Nephron (organoid): ENCODE measurements at regions not wholly inside any gene's neighbourhood (a gene's known extent, or its start where the extent isn't known, plus 50 kb on each side); places are given as distances from the start of the nearest gene placed in this dataset.
A peak's percentile ranks its signal among the peaks of the same experiment; 100 is the strongest.

ENCODE experiments used
- H3K27ac Mint-ChIP-seq, 3 experiments: 2 replicates each; pipeline ENCODE4 v1.8.0; 2020; ENCODE audit warnings: mixed read lengths in 3 of 3, mild to moderate bottlenecking in 2 of 3, moderate library complexity in 1 of 3
- H3K27me3 Mint-ChIP-seq: 2 replicates; pipeline ENCODE4 v1.8.0; 2021; ENCODE audit warnings: low read depth, mild to moderate bottlenecking, moderate library complexity, mixed read lengths
- H3K36me3 Mint-ChIP-seq: 2 replicates; pipeline ENCODE4 v1.8.0; 2020; ENCODE audit warnings: low read depth, mixed read lengths
- H3K4me1 Mint-ChIP-seq: 2 replicates; pipeline ENCODE4 v1.8.0; 2020; ENCODE audit warnings: mixed read lengths
- H3K4me3 Mint-ChIP-seq, 3 experiments: 2 replicates each; pipeline ENCODE4 v1.8.0; 2020; ENCODE audit warnings: mild to moderate bottlenecking in 3 of 3, mixed read lengths in 3 of 3, moderate library complexity in 2 of 3
- H3K9me3 Mint-ChIP-seq: 2 replicates; pipeline ENCODE4 v1.8.0; 2020; ENCODE audit warnings: mixed read lengths
- CTCF ChIP-seq, 3 experiments: fragments of 200-600 bp; sonication (generic); IDR thresholded peaks; one replicate each; pipeline ENCODE4 v1.5.0; 2021; ENCODE audit warnings: antibody characterized with exemption in 3 of 3; ENCODE audit not compliant: unreplicated experiment in 3 of 3

- Mint-ChIP-seq H3K4me3 (no peak overlapping the region), H3K36me3 (no peaks in the 10 kb centered on the region), H3K27me3 (peaks cover 32% of the 10 kb centered on the region), H3K9me3 (no peaks in the 10 kb centered on the region), H3K4me1 (peaks cover 11% of the 10 kb centered on the region), H3K27ac (no peak overlapping the region)
- no peak for TF ChIP-seq CTCF (IDR thresholded peaks at IDR 0.05; ENCODE audit: unreplicated experiment in 3 of 3)
These were observed 69.6 kb upstream of the ARMC2 start for GRCh38 chr6:108778421-108779186.

- H3K27me3 Mint-ChIP-seq: peaks cover 32% of the 10 kb centered on the region
- H3K4me3 Mint-ChIP-seq: peak overlapping the region; percentile 62 to 68 (median 64)
- peaks cover 11% of the 10 kb centered on the region for H3K4me1 Mint-ChIP-seq
- H3K9me3 Mint-ChIP-seq: no peaks in the 10 kb centered on the region
- no peak for TF ChIP-seq CTCF (IDR thresholded peaks at IDR 0.05; ENCODE audit: unreplicated experiment in 3 of 3)
- peak overlapping the region in 1 of 3 experiments; percentile 30 for H3K27ac Mint-ChIP-seq
- H3K36me3 Mint-ChIP-seq: no peaks in the 10 kb centered on the region
These were observed 68.5 kb upstream of the ARMC2 start for GRCh38 chr6:108779536-108780275.

- Mint-ChIP-seq H3K9me3 (no peaks in the 10 kb centered on the region), H3K4me1 (peaks cover 11% of the 10 kb centered on the region), H3K27ac (no peak overlapping the region), H3K36me3 (no peaks in the 10 kb centered on the region), H3K4me3 (no peak overlapping the region), H3K27me3 (peaks cover 40% of the 10 kb centered on the region)
- TF ChIP-seq CTCF (IDR thresholded peaks at IDR 0.05; ENCODE audit: unreplicated experiment in 3 of 3): no peak
These were observed 67.4 kb upstream of the ARMC2 start for GRCh38 chr6:108780784-108781183.

- Mint-ChIP-seq H3K27me3 (peaks cover 42% of the 10 kb centered on the region), H3K4me3 (peak overlapping the region; percentile 84 to 90 (median 88)), H3K27ac (peak overlapping the region in 2 of 3 experiments; percentile 25 to 43), H3K36me3 (no peaks in the 10 kb centered on the region), H3K9me3 (no peaks in the 10 kb centered on the region), H3K4me1 (peaks cover 11% of the 10 kb centered on the region)
- TF ChIP-seq CTCF (IDR thresholded peaks at IDR 0.05; ENCODE audit: unreplicated experiment in 3 of 3): no peak
These were observed 66.7 kb upstream of the ARMC2 start for GRCh38 chr6:108781419-108782100.

GRCh38 chr6:108782179-108783041 is 65.8 kb upstream of the ARMC2 start:
- Mint-ChIP-seq H3K4me1 (peaks cover 11% of the 10 kb centered on the region), H3K36me3 (no peaks in the 10 kb centered on the region), H3K9me3 (no peaks in the 10 kb centered on the region), H3K27me3 (peaks cover 42% of the 10 kb centered on the region), H3K4me3 (peak overlapping the region; percentile 84 to 90 (median 88)), H3K27ac (peak overlapping the region in 2 of 3 experiments; percentile 16 to 25)
- TF ChIP-seq CTCF (IDR thresholded peaks at IDR 0.05; ENCODE audit: unreplicated experiment in 3 of 3): peak; percentile 79 to 92 (median 84)
